ENCODE measurements at regions not wholly inside any gene's neighbourhood (a gene's known extent, or its start where the extent isn't known, plus 50 kb on each side); places are given as distances from the start of the nearest gene placed in this dataset.

GRCh38 chr3:153843994-153844393 is 277.2 kb upstream of the ARHGEF26 start:
- Mint-ChIP-seq H3K27ac (no peak overlapping the region), H3K27me3 (peaks cover 6 to 12% of the 10 kb centered on the region in 2 donors), H3K9me3 (peaks cover 0 to 5% (median 0%) of the 10 kb centered on the region in 3 donors), H3K4me3 (no peak overlapping the region), H3K4me1 (no peaks in the 10 kb centered on the region), H3K36me3 (no peaks in the 10 kb centered on the region)
- no peak overlapping the region for H3K4me3 ChIP-seq (ENCODE audit: control insufficient read depth in 1 of 2, extremely low read depth in 1 of 2, low read length in 1 of 2)
- no peaks in the 10 kb centered on the region for H3K27me3 ChIP-seq (replicated peaks in 1 of 2; ENCODE audit: control insufficient read depth in 2 of 2, extremely low read depth in 1 of 2, insufficient read depth in 2 of 2, low read length in 1 of 2)
- DNase-seq (no peak), ATAC-seq (replicated peaks in 1 of 4) (no peak)
- ChIA-PET CTCF (no interaction called here), POLR2A (no interaction called here)
- no peak overlapping the region for H3K27ac ChIP-seq (ENCODE audit: low read length)
- no peaks in the 10 kb centered on the region for H3K36me3 ChIP-seq (ENCODE audit: control insufficient read depth in 2 of 2, extremely low read depth in 1 of 2, insufficient read depth in 1 of 2, low read length in 1 of 2)
- no peaks in the 10 kb centered on the region for H3K9me3 ChIP-seq
- H3K4me1 ChIP-seq (ENCODE audit: control insufficient read depth in 1 of 2, extremely low read depth in 1 of 2, insufficient read depth in 2 of 2, low read length in 2 of 2): no peaks in the 10 kb centered on the region

- no peaks in the 10 kb centered on the region for H3K27me3 ChIP-seq (replicated peaks in 1 of 2; ENCODE audit: control insufficient read depth in 2 of 2, extremely low read depth in 1 of 2, insufficient read depth in 2 of 2, low read length in 1 of 2)
- CTCF ChIA-PET: no interaction called here
- H3K9me3 Mint-ChIP-seq: peaks cover 0 to 5% (median 0%) of the 10 kb centered on the region in 3 donors
- H3K36me3 ChIP-seq (ENCODE audit: control insufficient read depth in 2 of 2, extremely low read depth in 1 of 2, insufficient read depth in 1 of 2, low read length in 1 of 2): no peaks in the 10 kb centered on the region
- ATAC-seq (replicated peaks in 1 of 4): no peak
- no peaks in the 10 kb centered on the region for H3K4me1 ChIP-seq (ENCODE audit: control insufficient read depth in 1 of 2, extremely low read depth in 1 of 2, insufficient read depth in 2 of 2, low read length in 2 of 2)
- H3K27me3 Mint-ChIP-seq: peaks cover 7 to 11% of the 10 kb centered on the region in 2 donors
- H3K9me3 ChIP-seq: no peaks in the 10 kb centered on the region
- no peak overlapping the region for H3K4me3 ChIP-seq (ENCODE audit: control insufficient read depth in 1 of 2, extremely low read depth in 1 of 2, low read length in 1 of 2)
- WGBS (ENCODE audit: insufficient coverage): 100% methylated on average over 1 of the region's 4 CpGs
- H3K27ac ChIP-seq (ENCODE audit: low read length): no peak overlapping the region
- no peaks in the 10 kb centered on the region for H3K36me3 Mint-ChIP-seq
- no peak overlapping the region for H3K4me3 Mint-ChIP-seq
- H3K27ac Mint-ChIP-seq: no peak overlapping the region
- DNase-seq: no peak
- H3K4me1 Mint-ChIP-seq: no peaks in the 10 kb centered on the region
- POLR2A ChIA-PET: no interaction called here
Measured at GRCh38 chr3:153845311-153845710, 275.9 kb upstream of the ARHGEF26 start.

DNA sequence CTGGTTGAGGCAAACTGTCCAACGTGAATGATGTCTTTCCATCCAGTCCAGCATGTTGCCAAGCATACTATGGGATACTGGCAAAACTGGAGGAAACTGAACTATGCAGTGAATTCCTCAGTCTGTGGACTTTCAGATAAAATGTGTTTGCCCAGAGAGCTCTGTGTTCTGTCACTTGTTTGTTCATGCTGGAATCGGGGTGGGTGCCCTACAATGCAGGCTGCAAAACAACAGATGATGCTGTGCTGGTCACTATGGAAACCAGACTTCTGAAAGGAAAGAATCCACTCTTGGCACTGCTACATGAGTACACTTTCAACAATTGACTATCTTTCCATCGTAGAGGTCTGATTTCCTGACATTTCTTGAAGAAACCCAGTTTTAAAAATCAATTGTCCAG is 272.5 kb upstream of the ARHGEF26 start:
- DNase-seq: no peak
- Histone ChIP-seq H3K27me3 (replicated peaks in 1 of 2; ENCODE audit: control insufficient read depth in 2 of 2, extremely low read depth in 1 of 2, insufficient read depth in 2 of 2, low read length in 1 of 2) (no peaks in the 10 kb centered on the region), H3K4me3 (ENCODE audit: control insufficient read depth in 1 of 2, extremely low read depth in 1 of 2, low read length in 1 of 2) (no peak overlapping the region), H3K36me3 (ENCODE audit: control insufficient read depth in 2 of 2, extremely low read depth in 1 of 2, insufficient read depth in 1 of 2, low read length in 1 of 2) (no peaks in the 10 kb centered on the region), H3K9me3 (no peaks in the 10 kb centered on the region), H3K4me1 (ENCODE audit: control insufficient read depth in 1 of 2, extremely low read depth in 1 of 2, insufficient read depth in 2 of 2, low read length in 2 of 2) (no peaks in the 10 kb centered on the region), H3K27ac (ENCODE audit: low read length) (no peak overlapping the region)
- Mint-ChIP-seq H3K4me3 (no peak overlapping the region), H3K4me1 (no peaks in the 10 kb centered on the region), H3K27ac (no peak overlapping the region), H3K36me3 (no peaks in the 10 kb centered on the region), H3K9me3 (no peaks in the 10 kb centered on the region), H3K27me3 (peaks cover 2 to 4% of the 10 kb centered on the region in 2 donors)
- ATAC-seq (replicated peaks in 1 of 4): no peak
- CTCF ChIA-PET: no interaction called here
- 94% methylated on average over 2 of the region's 3 CpGs for WGBS (ENCODE audit: insufficient coverage)
- POLR2A ChIA-PET: no interaction called here

DNA sequence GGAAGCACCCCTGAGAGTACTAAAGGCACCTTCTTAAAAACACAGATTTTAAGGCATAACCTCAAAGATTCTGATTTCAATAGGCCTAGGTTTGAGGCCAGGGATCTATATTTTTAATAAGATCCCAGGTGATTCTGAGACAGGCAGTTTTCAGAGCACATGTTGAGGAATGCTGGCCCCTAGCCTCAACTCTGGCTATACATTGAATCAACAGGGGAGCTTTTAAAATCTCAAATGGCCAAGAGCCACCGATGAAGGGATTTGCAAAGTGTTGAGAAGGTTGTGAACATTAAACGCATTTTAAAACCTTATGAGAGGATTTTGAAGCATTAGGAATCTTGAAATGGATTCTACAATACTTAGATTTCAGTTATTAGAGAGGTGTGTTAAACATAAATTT is 268.8 kb upstream of the ARHGEF26 start:
- no peaks in the 10 kb centered on the region for H3K36me3 ChIP-seq (ENCODE audit: control insufficient read depth in 2 of 2, extremely low read depth in 1 of 2, insufficient read depth in 1 of 2, low read length in 1 of 2)
- peaks cover 4 to 7% of the 10 kb centered on the region in 2 donors for H3K27me3 Mint-ChIP-seq
- no CpG with 5 or more reads among the region's 2 CpGs for WGBS (ENCODE audit: insufficient coverage)
- no peaks in the 10 kb centered on the region for H3K9me3 Mint-ChIP-seq
- POLR2A ChIA-PET: no interaction called here
- no peaks in the 10 kb centered on the region for H3K36me3 Mint-ChIP-seq
- CTCF ChIA-PET: no interaction called here
- no peaks in the 10 kb centered on the region for H3K4me1 ChIP-seq (ENCODE audit: control insufficient read depth in 1 of 2, extremely low read depth in 1 of 2, insufficient read depth in 2 of 2, low read length in 2 of 2)
- no peak overlapping the region for H3K4me3 Mint-ChIP-seq
- H3K27ac Mint-ChIP-seq: no peak overlapping the region
- no peaks in the 10 kb centered on the region for H3K4me1 Mint-ChIP-seq
- H3K27me3 ChIP-seq (replicated peaks in 1 of 2; ENCODE audit: control insufficient read depth in 2 of 2, extremely low read depth in 1 of 2, insufficient read depth in 2 of 2, low read length in 1 of 2): no peaks in the 10 kb centered on the region
- DNase-seq (no peak), ATAC-seq (replicated peaks in 1 of 4) (no peak)
- no peak overlapping the region for H3K4me3 ChIP-seq (ENCODE audit: control insufficient read depth in 1 of 2, extremely low read depth in 1 of 2, low read length in 1 of 2)
- no peaks in the 10 kb centered on the region for H3K9me3 ChIP-seq
- H3K27ac ChIP-seq (ENCODE audit: low read length): no peak overlapping the region

DNA sequence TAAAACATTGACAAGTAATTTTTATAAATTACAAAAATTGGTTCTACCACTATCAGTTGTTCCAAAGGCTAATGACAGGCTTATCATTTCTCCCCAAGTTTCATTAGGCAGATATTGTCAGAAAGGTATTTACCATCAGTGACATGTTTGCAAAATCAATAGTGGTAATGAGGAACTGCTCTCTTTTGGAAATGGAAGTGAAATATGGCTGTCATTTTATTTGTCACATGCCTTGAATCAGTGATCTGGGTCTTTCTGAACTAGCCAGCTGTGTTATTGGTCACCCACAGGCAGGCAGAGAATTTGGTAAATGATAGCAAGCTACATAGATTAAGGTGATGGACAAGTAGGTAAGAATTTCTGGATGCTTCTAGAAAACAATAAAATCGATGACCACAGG is 268.0 kb upstream of the ARHGEF26 start:
- Histone ChIP-seq H3K27ac (ENCODE audit: low read length) (no peak overlapping the region), H3K4me1 (ENCODE audit: control insufficient read depth in 1 of 2, extremely low read depth in 1 of 2, insufficient read depth in 2 of 2, low read length in 2 of 2) (no peaks in the 10 kb centered on the region), H3K4me3 (ENCODE audit: control insufficient read depth in 1 of 2, extremely low read depth in 1 of 2, low read length in 1 of 2) (no peak overlapping the region), H3K27me3 (replicated peaks in 1 of 2; ENCODE audit: control insufficient read depth in 2 of 2, extremely low read depth in 1 of 2, insufficient read depth in 2 of 2, low read length in 1 of 2) (no peaks in the 10 kb centered on the region), H3K9me3 (no peaks in the 10 kb centered on the region), H3K36me3 (ENCODE audit: control insufficient read depth in 2 of 2, extremely low read depth in 1 of 2, insufficient read depth in 1 of 2, low read length in 1 of 2) (no peaks in the 10 kb centered on the region)
- Mint-ChIP-seq H3K4me3 (no peak overlapping the region), H3K4me1 (no peaks in the 10 kb centered on the region), H3K36me3 (no peaks in the 10 kb centered on the region), H3K27me3 (peaks cover 4 to 7% of the 10 kb centered on the region in 2 donors), H3K27ac (no peak overlapping the region), H3K9me3 (no peaks in the 10 kb centered on the region)
- CTCF ChIA-PET: no interaction called here
- ATAC-seq (replicated peaks in 1 of 4): no peak
- WGBS (ENCODE audit: insufficient coverage): no CpG with 5 or more reads among the region's 1 CpG
- no peak for DNase-seq
- POLR2A ChIA-PET: no interaction called here

- CTCF ChIA-PET: interaction anchor here in 1 of 2 donors (0.5 kb wide), 1 partner anchor 1815 kb away, joined by 3 read pairs; no protein-coding TSS in a partner anchor
- Mint-ChIP-seq H3K36me3 (no peaks in the 10 kb centered on the region), H3K9me3 (no peaks in the 10 kb centered on the region), H3K27me3 (peaks cover 3 to 7% of the 10 kb centered on the region in 2 donors), H3K4me3 (no peak overlapping the region), H3K27ac (no peak overlapping the region), H3K4me1 (no peaks in the 10 kb centered on the region)
- Histone ChIP-seq H3K4me1 (ENCODE audit: control insufficient read depth in 1 of 2, extremely low read depth in 1 of 2, insufficient read depth in 2 of 2, low read length in 2 of 2) (no peaks in the 10 kb centered on the region), H3K9me3 (no peaks in the 10 kb centered on the region), H3K36me3 (ENCODE audit: control insufficient read depth in 2 of 2, extremely low read depth in 1 of 2, insufficient read depth in 1 of 2, low read length in 1 of 2) (no peaks in the 10 kb centered on the region), H3K27ac (ENCODE audit: low read length) (no peak overlapping the region), H3K4me3 (ENCODE audit: control insufficient read depth in 1 of 2, extremely low read depth in 1 of 2, low read length in 1 of 2) (no peak overlapping the region), H3K27me3 (replicated peaks in 1 of 2; ENCODE audit: control insufficient read depth in 2 of 2, extremely low read depth in 1 of 2, insufficient read depth in 2 of 2, low read length in 1 of 2) (no peaks in the 10 kb centered on the region)
- ATAC-seq (replicated peaks in 1 of 4): no peak
- WGBS (ENCODE audit: insufficient coverage): no CpG with 5 or more reads among the region's 1 CpG
- no peak for DNase-seq
- POLR2A ChIA-PET: no interaction called here
Measured at GRCh38 chr3:153855772-153856171, 265.4 kb upstream of the ARHGEF26 start.

DNA sequence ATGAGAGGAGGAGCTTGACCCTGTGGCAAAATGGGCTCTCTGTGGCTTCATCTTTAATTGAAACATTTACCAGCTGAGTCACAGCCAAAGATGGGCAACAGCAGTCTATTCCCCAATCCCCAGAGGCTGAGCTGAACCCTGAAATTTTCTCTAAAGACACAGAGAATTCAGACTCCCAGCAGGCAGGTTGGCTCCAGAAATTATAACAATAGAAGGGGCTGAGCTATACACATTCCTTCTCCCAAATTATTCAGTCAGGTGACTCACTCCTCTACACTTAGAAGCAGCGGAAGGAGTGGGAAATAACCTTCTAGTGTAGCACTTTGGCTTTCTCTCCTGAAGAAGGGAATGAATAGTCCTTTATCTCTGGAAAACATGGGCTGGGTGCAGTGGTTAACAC is 264.3 kb upstream of the ARHGEF26 start:
- no peaks in the 10 kb centered on the region for H3K4me1 Mint-ChIP-seq
- H3K27me3 ChIP-seq (replicated peaks in 1 of 2; ENCODE audit: control insufficient read depth in 2 of 2, extremely low read depth in 1 of 2, insufficient read depth in 2 of 2, low read length in 1 of 2): no peaks in the 10 kb centered on the region
- H3K27ac ChIP-seq (ENCODE audit: low read length): no peak overlapping the region
- no peaks in the 10 kb centered on the region for H3K4me1 ChIP-seq (ENCODE audit: control insufficient read depth in 1 of 2, extremely low read depth in 1 of 2, insufficient read depth in 2 of 2, low read length in 2 of 2)
- no peak overlapping the region for H3K27ac Mint-ChIP-seq
- ATAC-seq (replicated peaks in 1 of 4): no peak
- CTCF ChIA-PET: no interaction called here
- POLR2A ChIA-PET: no interaction called here
- WGBS (ENCODE audit: insufficient coverage): no CpG with 5 or more reads among the region's 1 CpG
- H3K9me3 ChIP-seq: no peaks in the 10 kb centered on the region
- H3K9me3 Mint-ChIP-seq: no peaks in the 10 kb centered on the region
- H3K36me3 Mint-ChIP-seq: no peaks in the 10 kb centered on the region
- no peak overlapping the region for H3K4me3 ChIP-seq (ENCODE audit: control insufficient read depth in 1 of 2, extremely low read depth in 1 of 2, low read length in 1 of 2)
- no peaks in the 10 kb centered on the region for H3K36me3 ChIP-seq (ENCODE audit: control insufficient read depth in 2 of 2, extremely low read depth in 1 of 2, insufficient read depth in 1 of 2, low read length in 1 of 2)
- DNase-seq: no peak
- peaks cover 3 to 7% of the 10 kb centered on the region in 2 donors for H3K27me3 Mint-ChIP-seq
- no peak overlapping the region for H3K4me3 Mint-ChIP-seq

Data from T-cell (primary cell).